ENCODE measurements at regions not wholly inside any gene's neighbourhood (a gene's known extent, or its start where the extent isn't known, plus 50 kb on each side); places are given as distances from the start of the nearest gene placed in this dataset.
A peak's percentile ranks its signal among the peaks of the same experiment; 100 is the strongest.

DNA sequence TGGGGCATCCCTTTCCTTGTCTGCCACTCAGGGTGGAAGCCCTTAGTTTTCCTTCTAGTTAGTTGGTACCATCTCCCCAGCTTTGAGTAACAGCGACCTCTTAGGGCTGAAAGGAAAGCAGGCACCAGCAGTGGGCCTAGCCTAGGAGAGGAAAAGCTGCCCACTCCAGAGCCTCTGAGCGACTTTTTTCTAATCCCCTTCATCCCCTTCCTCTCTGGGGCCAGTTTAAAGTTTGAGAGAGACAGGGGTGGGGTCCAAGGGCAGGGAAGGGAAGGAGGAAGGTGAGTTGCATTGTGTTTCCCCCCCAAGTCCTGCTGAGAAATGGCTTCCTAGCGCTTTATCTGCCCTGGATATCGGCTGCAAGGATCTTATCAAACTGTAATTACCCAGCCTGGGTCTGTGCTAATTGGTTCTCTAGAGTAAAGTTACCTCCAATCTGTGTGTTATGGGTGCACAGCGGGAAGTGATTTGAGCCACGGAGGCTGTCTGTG lies 573.9 kb upstream of the CADM1 start:
- Histone ChIP-seq H2AFZ (ENCODE audit: low read depth, low read length) (no peak overlapping the region), H4K20me1 (ENCODE audit: insufficient read depth, low read length) (no peaks in the 10 kb centered on the region), H3K27me3 (ENCODE audit: low read depth, low read length) (peaks cover 7% of the 10 kb centered on the region), H3K9ac (ENCODE audit: low read length) (no peak overlapping the region), H3K9me3 (ENCODE audit: insufficient read depth, low read length) (no peaks in the 10 kb centered on the region), H3K4me1 (ENCODE audit: low read length) (peaks cover 29% of the 10 kb centered on the region), H3K4me3 (ENCODE audit: low read length) (no peak overlapping the region), H3K79me2 (ENCODE audit: low read length) (no peaks in the 10 kb centered on the region), H3K27ac (ENCODE audit: low read length) (no peak overlapping the region), H3K36me3 (replicated peaks; ENCODE audit: low read depth, low read length) (no peaks in the 10 kb centered on the region), H3K4me2 (ENCODE audit: low read length) (peak overlapping the region; percentile 31; the same call in 1 of the 2 replicates)
- no peak for TF ChIP-seq EZH2phosphoT487 (IDR thresholded peaks at IDR 0.05; ENCODE audit: low read depth)
- TF ChIP-seq, protein P1, sequence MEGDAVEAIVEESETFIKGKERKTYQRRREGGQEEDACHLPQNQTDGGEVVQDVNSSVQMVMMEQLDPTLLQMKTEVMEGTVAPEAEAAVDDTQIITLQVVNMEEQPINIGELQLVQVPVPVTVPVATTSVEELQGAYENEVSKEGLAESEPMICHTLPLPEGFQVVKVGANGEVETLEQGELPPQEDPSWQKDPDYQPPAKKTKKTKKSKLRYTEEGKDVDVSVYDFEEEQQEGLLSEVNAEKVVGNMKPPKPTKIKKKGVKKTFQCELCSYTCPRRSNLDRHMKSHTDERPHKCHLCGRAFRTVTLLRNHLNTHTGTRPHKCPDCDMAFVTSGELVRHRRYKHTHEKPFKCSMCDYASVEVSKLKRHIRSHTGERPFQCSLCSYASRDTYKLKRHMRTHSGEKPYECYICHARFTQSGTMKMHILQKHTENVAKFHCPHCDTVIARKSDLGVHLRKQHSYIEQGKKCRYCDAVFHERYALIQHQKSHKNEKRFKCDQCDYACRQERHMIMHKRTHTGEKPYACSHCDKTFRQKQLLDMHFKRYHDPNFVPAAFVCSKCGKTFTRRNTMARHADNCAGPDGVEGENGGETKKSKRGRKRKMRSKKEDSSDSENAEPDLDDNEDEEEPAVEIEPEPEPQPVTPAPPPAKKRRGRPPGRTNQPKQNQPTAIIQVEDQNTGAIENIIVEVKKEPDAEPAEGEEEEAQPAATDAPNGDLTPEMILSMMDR (IDR thresholded peaks at IDR 0.05; ENCODE audit: low read depth, low read length) = peak; percentile 87

DNA sequence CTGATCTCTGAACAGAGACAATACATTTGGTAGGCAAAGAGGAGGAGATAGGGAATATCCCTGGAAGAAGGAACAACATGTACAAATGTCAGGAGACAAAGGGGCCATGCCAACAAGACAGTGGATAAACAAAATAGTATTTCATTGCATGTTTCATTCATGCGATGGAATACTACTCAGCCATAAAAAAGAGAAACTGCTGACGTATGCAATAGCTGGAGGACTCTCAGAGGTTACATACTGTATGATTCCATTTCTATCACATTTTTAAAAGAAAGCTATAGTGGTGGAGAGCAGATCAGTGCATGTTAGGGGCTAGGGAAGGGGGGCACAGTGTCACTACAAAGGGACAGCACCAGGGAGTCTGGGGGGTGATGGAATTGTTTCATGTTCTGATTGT lies 572.9 kb upstream of the CADM1 start:
- Histone ChIP-seq H3K27ac (ENCODE audit: low read length) (no peak overlapping the region), H3K9me3 (ENCODE audit: insufficient read depth, low read length) (no peaks in the 10 kb centered on the region), H4K20me1 (ENCODE audit: insufficient read depth, low read length) (no peaks in the 10 kb centered on the region), H3K4me1 (ENCODE audit: low read length) (peaks cover 38% of the 10 kb centered on the region), H3K4me3 (ENCODE audit: low read length) (no peak overlapping the region), H3K27me3 (ENCODE audit: low read depth, low read length) (0 out of 2 replicates have a peak, but pooled peaks cover 3% of the 10 kb centered on the region), H2AFZ (ENCODE audit: low read depth, low read length) (no peak overlapping the region), H3K9ac (ENCODE audit: low read length) (no peak overlapping the region), H3K4me2 (ENCODE audit: low read length) (no peak overlapping the region), H3K36me3 (replicated peaks; ENCODE audit: low read depth, low read length) (no peaks in the 10 kb centered on the region), H3K79me2 (ENCODE audit: low read length) (no peaks in the 10 kb centered on the region)
- no peak for TF ChIP-seq EZH2phosphoT487 (IDR thresholded peaks at IDR 0.05; ENCODE audit: low read depth)
- TF ChIP-seq, protein P1 (IDR thresholded peaks at IDR 0.05; ENCODE audit: low read depth, low read length) = no peak

DNA sequence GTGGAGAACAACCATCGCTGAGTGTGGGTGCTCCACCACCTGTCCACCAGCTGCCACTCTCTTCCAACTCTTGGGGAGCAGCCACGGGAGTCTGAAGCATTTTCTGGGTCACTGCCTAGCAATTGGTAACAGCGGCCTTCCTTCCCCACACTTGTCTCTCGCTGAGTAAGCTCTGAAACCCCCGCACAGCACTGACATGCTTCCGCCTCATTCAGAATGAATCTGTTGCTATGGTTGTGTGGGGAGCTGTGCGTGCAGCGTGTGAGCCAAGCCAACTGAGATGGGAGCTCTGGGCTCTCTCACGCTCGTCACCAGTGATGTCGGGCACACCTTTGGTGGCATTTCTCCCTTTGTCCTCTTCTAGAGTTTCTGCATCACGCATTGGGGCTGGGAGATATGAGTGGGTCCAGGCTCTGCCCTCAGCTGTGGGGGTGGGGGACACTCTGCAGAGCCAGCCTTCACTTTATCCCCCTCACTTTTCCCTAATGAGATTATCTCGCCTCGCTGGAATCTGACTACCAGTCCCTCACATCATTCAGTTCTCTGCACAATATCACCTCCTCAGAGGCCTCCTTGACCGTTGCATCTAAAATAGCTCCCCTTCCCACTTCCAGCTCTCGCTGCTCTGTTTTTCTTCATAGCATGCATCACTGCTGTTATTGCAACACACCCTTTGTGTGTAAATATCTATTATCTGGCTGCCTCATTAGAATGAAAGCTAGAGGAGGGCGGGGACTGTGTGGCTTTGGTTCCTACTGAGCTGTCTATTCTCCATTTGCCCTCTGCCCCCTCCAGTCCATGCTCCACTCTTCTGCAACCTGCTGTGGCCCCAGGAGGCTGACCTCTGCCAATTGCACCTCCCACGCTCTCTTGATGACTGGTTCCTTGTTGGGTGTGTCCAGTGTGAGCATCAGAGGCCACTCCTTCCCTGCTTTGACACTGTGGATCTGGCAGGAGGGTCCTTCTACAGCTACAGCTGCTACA lies 569.9 kb upstream of the CADM1 start:
- Histone ChIP-seq H3K9me3 (ENCODE audit: insufficient read depth, low read length) (no peaks in the 10 kb centered on the region), H4K20me1 (ENCODE audit: insufficient read depth, low read length) (no peaks in the 10 kb centered on the region)
- TF ChIP-seq, protein P1 (IDR thresholded peaks at IDR 0.05; ENCODE audit: low read depth, low read length) = no peak
- no peak for TF ChIP-seq EZH2phosphoT487 (IDR thresholded peaks at IDR 0.05; ENCODE audit: low read depth)

More for the DNA sequence above, 569.9 kb upstream of the CADM1 start:
- peaks cover 17% of the 10 kb centered on the region; the same call in 1 of the 2 replicates for H3K27me3 ChIP-seq (ENCODE audit: low read depth, low read length)
- H3K36me3 ChIP-seq (replicated peaks; ENCODE audit: low read depth, low read length) = no peaks in the 10 kb centered on the region
- H3K9ac ChIP-seq (ENCODE audit: low read length) = peak overlapping the region; percentile 59
- peak overlapping the region; percentile 55 for H3K4me3 ChIP-seq (ENCODE audit: low read length)
- H3K4me1 ChIP-seq (ENCODE audit: low read length) = peaks cover 38% of the 10 kb centered on the region
- no peaks in the 10 kb centered on the region for H3K79me2 ChIP-seq (ENCODE audit: low read length)
- H2AFZ ChIP-seq (ENCODE audit: low read depth, low read length) = no peak overlapping the region
- H3K27ac ChIP-seq (ENCODE audit: low read length) = peak overlapping the region; percentile 42; the same call in 1 of the 2 replicates
- H3K4me2 ChIP-seq (ENCODE audit: low read length) = peak overlapping the region; percentile 77

Data from OCI-LY3 (cell line).